HFFc6 (cell line): ENCODE measurements at regions not wholly inside any gene's neighbourhood (a gene's known extent, or its start where the extent isn't known, plus 50 kb on each side); places are given as distances from the start of the nearest gene placed in this dataset.

Experiments
- DNase-seq: peaks from one replicate; pipeline ENCODE4 v3.0.0-alpha.2; 2018
- H3K27ac Mint-ChIP-seq: 2 replicates; pipeline ENCODE4 v1.8.0; 2020; ENCODE audit warnings: mild to moderate bottlenecking, mixed read lengths
- H3K27me3 Mint-ChIP-seq: 2 replicates; pipeline ENCODE4 v1.8.0; 2021; ENCODE audit warnings: mild to moderate bottlenecking, moderate library complexity, mixed read lengths; ENCODE audit not compliant: insufficient read depth
- H3K36me3 Mint-ChIP-seq: 2 replicates; pipeline ENCODE4 v1.8.0; 2021; ENCODE audit warnings: low read depth, mixed read lengths
- H3K4me1 Mint-ChIP-seq: 2 replicates; pipeline ENCODE4 v1.8.0; 2020; ENCODE audit warnings: low read depth, mixed read lengths
- H3K4me3 Mint-ChIP-seq: 2 replicates; pipeline ENCODE4 v1.8.0; 2020; ENCODE audit warnings: mild to moderate bottlenecking, moderate library complexity, mixed read lengths
- H3K9me3 Mint-ChIP-seq: 2 replicates; pipeline ENCODE4 v1.8.0; 2020; ENCODE audit warnings: mild to moderate bottlenecking, mixed read lengths
- TF ChIP-seq, protein P1 (sequence below): fragments of 200-600 bp; sonication (generic); IDR thresholded peaks from 2 replicates; pipeline ENCODE4 v1.5.0; 2021; ENCODE audit warnings: antibody characterized with exemption, mild to moderate bottlenecking

DNA sequence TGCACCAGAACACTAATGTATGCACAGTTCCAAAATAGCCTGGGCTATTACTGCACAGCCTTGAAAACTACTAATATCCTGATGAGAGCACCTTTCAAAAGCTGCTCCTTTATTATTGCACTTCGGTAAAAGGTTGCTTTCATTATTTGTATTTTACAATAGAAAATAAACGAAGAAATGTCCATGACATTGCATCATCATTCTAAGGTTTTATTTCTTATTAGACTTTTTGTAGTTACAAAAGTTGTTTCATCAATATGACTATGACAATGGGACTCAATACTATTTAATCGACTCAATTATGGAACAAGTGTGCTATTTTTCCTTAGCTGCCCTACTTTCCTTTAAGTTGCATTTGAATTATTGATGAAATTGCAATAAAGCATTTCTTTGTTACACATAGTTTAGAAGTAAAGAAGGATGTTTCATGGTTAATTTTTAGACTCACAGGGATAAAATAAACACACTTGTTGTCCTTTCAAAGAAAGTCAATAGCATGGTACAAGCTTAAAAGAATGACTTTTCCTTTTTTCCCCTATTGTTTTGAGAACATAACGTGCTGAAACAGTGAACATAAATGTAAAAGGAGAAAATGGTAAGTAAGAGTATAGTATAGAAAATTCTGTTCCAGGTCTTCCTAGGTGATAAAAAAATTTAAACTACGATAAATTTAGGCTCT lies 407.6 kb downstream of the BCAT1 start:
- no peak for DNase-seq
- no peaks in the 10 kb centered on the region for H3K36me3 Mint-ChIP-seq
- no peaks in the 10 kb centered on the region for H3K4me1 Mint-ChIP-seq
- no peaks in the 10 kb centered on the region for H3K9me3 Mint-ChIP-seq
- no peak overlapping the region for H3K27ac Mint-ChIP-seq
- TF ChIP-seq, protein P1, sequence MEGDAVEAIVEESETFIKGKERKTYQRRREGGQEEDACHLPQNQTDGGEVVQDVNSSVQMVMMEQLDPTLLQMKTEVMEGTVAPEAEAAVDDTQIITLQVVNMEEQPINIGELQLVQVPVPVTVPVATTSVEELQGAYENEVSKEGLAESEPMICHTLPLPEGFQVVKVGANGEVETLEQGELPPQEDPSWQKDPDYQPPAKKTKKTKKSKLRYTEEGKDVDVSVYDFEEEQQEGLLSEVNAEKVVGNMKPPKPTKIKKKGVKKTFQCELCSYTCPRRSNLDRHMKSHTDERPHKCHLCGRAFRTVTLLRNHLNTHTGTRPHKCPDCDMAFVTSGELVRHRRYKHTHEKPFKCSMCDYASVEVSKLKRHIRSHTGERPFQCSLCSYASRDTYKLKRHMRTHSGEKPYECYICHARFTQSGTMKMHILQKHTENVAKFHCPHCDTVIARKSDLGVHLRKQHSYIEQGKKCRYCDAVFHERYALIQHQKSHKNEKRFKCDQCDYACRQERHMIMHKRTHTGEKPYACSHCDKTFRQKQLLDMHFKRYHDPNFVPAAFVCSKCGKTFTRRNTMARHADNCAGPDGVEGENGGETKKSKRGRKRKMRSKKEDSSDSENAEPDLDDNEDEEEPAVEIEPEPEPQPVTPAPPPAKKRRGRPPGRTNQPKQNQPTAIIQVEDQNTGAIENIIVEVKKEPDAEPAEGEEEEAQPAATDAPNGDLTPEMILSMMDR, result no peak
- peaks cover 2% of the 10 kb centered on the region for H3K27me3 Mint-ChIP-seq
- H3K4me3 Mint-ChIP-seq, result no peak overlapping the region

DNA sequence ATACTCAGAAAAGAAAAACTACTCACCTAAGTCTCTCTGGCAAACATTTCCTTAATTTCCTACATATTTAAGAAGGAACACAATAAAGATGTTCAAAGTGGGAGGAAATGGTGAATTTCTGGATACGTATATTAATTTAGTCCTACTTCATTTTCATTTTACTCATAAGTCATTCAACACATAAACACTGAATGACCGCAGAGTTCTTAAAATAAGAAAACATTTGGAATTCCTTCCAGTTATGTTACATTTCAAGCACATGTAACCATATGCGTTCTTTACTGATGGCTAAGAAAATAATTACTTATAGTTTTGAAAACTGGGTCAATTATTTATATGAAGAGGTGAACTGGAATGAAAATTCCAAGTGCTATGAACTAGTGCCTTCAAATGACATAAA lies 409.3 kb downstream of the BCAT1 start:
- TF ChIP-seq, protein P1, result no peak

DNA sequence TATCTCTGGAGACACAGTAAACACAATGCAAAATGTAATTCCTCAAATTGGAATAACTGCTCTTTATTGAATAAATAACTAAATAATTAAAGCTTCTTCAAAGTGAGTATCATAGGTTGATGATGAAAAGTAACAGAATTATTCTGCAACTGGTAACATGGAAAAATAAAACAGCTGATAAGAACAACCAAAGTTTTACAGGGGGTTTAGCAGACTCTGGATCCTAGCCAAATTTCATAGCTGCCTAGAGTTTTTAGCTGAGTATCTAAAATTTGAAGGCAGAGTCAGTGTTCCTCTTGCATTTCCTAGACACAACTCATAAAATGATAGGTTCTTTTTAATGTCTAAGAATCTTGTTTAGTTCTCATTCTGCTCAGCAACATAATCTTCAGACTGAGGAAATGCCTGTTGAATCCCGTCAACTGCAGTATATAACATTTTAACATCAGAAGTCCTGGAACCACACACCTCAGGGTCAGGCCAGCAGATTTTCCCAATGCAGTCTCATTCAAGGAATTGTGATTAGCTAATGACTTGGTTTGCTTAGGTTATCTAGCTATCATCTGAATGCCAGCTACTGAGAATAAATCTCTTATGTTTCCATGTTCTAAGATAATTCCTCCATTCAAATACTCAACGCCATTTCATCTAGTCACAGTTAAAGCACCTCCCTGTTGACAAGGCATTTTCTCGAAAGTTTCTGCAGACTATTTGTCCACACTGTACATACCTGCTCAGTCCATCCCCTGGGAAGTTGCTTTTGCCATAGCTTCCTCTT lies 411.6 kb downstream of the BCAT1 start:
- TF ChIP-seq, protein P1, result no peak
- Mint-ChIP-seq H3K36me3 (no peaks in the 10 kb centered on the region), H3K27ac (no peak overlapping the region), H3K27me3 (peaks cover 2% of the 10 kb centered on the region), H3K4me3 (no peak overlapping the region), H3K4me1 (no peaks in the 10 kb centered on the region), H3K9me3 (no peaks in the 10 kb centered on the region; the same call in 1 of the 2 replicates)
- no peak for DNase-seq

More for the DNA sequence above, 409.3 kb downstream of the BCAT1 start:
- Mint-ChIP-seq H3K4me1 (no peaks in the 10 kb centered on the region), H3K4me3 (no peak overlapping the region), H3K27me3 (peaks cover 2% of the 10 kb centered on the region), H3K27ac (no peak overlapping the region), H3K9me3 (no peaks in the 10 kb centered on the region), H3K36me3 (no peaks in the 10 kb centered on the region)
- no peak for DNase-seq

DNA sequence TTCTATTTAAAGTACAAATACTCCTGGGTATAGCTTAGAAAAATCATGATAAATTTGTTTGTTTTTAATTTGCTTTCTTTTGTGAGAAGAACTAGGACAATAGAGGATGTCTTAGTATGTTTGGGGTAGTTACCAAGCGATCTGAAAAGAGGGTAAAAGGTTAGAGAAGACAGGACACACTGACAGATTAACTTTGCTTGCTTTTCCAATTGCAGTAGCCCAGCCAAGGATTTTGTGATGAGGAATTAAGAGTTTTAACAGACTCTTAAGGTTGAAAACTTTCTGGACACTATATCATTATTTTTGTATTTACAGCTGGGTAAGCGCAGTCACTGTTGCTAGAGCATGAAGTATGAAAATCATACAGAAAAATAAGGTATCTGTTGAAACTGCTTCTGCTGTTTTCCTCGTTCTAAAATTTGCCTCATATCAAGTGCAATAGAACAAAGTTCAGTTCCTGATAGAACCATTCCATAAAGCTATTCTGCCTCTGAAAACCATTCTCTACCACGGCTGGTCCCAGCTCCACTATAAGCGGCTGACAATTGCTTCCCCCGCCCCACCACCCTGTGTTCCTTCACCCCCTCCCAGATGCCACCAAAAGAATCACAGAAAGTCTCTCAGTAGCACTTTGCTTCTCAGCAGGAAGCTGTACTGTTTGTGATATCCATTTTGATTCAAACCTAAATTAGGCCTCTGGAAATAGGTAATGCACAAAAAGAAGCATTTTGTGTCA lies 413.4 kb downstream of the BCAT1 start:
- no peaks in the 10 kb centered on the region for H3K36me3 Mint-ChIP-seq
- no peaks in the 10 kb centered on the region for H3K4me1 Mint-ChIP-seq
- H3K27me3 Mint-ChIP-seq, result no peaks in the 10 kb centered on the region
- TF ChIP-seq, protein P1, result no peak
- no peak for DNase-seq
- H3K9me3 Mint-ChIP-seq, result no peaks in the 10 kb centered on the region; the same call in 1 of the 2 replicates
- no peak overlapping the region for H3K4me3 Mint-ChIP-seq
- no peak overlapping the region for H3K27ac Mint-ChIP-seq

DNA sequence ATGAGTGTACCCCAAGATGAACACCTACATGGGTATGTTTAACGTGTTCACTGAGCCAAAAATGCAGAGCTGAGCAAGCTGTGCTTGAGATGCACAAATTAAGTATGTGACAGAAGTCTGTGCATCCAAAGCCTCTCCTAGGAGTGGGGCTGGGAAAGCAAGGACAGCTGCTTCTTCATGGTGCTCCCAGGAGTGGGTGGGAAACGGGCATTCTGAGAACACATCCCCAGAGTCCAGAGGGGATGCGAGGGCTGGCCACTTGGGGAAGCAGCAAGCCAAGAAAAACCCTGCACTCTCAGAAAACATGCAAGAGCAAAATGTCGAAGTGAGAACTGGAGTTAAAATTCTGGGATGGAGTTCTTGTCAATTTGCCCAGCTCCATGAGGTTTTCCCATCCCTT lies 414.3 kb downstream of the BCAT1 start:
- no peaks in the 10 kb centered on the region for H3K36me3 Mint-ChIP-seq
- no peaks in the 10 kb centered on the region for H3K27me3 Mint-ChIP-seq
- H3K27ac Mint-ChIP-seq, result no peak overlapping the region
- H3K4me1 Mint-ChIP-seq, result no peaks in the 10 kb centered on the region
- H3K4me3 Mint-ChIP-seq, result no peak overlapping the region
- no peaks in the 10 kb centered on the region; the same call in 1 of the 2 replicates for H3K9me3 Mint-ChIP-seq
- no peak for DNase-seq
- TF ChIP-seq, protein P1, result no peak
